Gastroesophageal sphincter (tissue), 3 donors: ENCODE measurements at regions not wholly inside any gene's neighbourhood (a gene's known extent, or its start where the extent isn't known, plus 50 kb on each side); places are given as distances from the start of the nearest gene placed in this dataset.
"Not testable (repeated sequence)": the region's sequence is repeated elsewhere in the genome, so short reads cannot be mapped to it uniquely, and the experiment has no call there.

Experiments
- CTCF ChIP-seq, 4 experiments: fragments of 200-600 bp in 2 of 4; fragments of 450-650 bp in 2 of 4; sonication (generic) in 1 of 4; IDR thresholded peaks; one replicate each; pipeline ENCODE4 v1.5.1; 2017 to 2019; ENCODE audit warnings: antibody characterized with exemption in 4 of 4, mild to moderate bottlenecking in 2 of 4, moderate library complexity in 2 of 4
- POLR2AphosphoS5 ChIP-seq: sonication (generic); formaldehyde crosslinking; IDR thresholded peaks from one replicate; pipeline ENCODE4 v1.6.1; 2017; ENCODE audit warnings: antibody characterized with exemption

GRCh38 chr1:187073634-187074245 lies 245.0 kb downstream of the PLA2G4A start:
- not testable (repeated sequence) for TF ChIP-seq CTCF (IDR thresholded peaks at IDR 0.05); POLR2AphosphoS5
